ENCODE measurements at regions not wholly inside any gene's neighbourhood (a gene's known extent, or its start where the extent isn't known, plus 50 kb on each side); places are given as distances from the start of the nearest gene placed in this dataset.

DNA sequence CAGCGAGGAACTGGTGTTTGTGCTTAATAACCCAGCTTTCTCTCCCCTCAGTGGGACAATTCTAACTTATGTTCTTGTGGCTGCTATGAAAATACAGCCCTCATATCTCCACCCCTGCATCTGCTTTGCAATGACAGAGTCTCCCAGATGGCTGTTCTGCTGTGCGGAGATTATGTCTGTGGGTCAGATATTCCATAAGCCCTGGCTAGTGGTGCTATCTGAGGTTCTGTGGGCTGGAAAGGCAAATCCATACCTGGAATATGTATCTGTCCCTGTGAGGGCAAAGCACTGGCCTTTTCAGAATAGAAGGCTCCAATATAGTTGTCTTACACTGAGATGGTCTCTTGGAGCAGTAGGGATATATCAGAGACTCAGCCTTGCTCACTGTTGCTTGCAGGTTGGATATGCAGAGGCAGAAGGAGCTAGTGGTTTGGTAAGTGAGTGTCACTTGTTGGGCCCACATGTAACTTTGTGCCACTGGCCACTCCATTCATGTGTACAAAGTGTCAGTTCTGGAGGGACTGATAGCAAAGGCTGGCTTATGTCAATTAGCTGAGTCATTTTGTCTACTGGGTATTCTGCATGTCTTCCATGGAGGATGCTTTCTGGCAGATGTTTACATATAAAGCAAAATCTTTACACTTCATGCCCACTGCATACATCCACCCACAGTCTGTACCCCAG, 246.6 kb downstream of the FAM76B start:
- Histone ChIP-seq H3K4me3 (no peak overlapping the region), H3K4me1 (peaks cover 5% of the 10 kb centered on the region), H3K27ac (no peak overlapping the region), H3K27me3 (no peaks in the 10 kb centered on the region), H3K9ac (no peak overlapping the region), H3K4me2 (no peak overlapping the region), H3K36me3 (no peaks in the 10 kb centered on the region), H4K20me1 (no peaks in the 10 kb centered on the region), H3K9me3 (no peaks in the 10 kb centered on the region)
- no peak for TF ChIP-seq Cebpa-rat (IDR thresholded peaks at IDR 0.05)

DNA sequence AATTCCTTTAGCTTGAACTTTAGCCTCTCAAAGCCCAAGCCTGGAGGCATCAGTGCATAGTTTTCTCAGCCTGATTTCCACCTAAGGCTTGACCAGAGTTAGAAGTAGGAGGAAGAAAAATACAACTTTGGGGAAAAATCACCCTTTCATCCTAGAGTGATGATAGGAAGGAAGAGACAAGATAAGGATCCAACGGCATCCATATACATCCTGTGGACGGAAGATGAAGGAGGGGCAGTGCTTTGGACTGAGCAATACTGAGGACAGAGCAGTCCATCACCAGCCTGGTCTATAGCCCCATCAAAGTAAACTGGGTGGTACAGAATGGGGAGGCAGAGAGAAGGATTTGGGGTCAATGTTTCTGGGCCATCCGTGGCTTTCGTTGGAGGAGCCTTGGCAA, 247.9 kb downstream of the FAM76B start:
- Histone ChIP-seq H3K4me3 (no peak overlapping the region), H4K20me1 (no peaks in the 10 kb centered on the region), H3K36me3 (no peaks in the 10 kb centered on the region), H3K27ac (no peak overlapping the region), H3K9me3 (no peaks in the 10 kb centered on the region), H3K4me2 (no peak overlapping the region), H3K9ac (no peak overlapping the region), H3K27me3 (no peaks in the 10 kb centered on the region), H3K4me1 (peaks cover 5% of the 10 kb centered on the region)
- no peak for TF ChIP-seq Cebpa-rat (IDR thresholded peaks at IDR 0.05)

DNA sequence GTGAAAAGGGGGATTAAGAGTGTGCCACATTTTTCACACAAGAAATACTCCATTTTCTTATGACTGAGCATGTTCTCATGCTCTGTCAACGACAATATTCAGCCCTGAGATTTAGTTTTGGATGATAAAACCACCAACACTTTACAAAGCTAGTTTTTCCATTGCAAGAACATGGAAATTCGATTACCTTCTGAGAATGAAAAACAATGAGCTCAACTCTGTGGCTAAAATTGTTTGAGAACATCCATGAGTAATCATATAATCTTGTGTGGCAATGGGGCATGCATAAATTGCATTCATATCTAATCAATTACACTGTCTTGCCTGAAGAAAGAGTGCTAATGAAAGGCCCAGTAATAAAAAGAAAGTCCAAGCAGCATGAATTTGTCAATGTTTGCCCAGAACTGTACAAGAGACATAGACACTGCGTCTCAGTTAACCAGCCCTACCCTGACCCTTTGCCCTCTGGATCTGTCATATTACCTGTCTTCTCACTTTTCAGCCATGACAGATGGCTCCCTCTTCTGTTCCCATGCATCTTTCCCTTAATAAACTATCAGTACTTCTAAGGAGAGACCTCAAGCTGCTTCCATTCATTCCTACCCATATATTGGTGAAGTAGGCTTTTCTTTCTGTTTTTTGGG, 253.4 kb downstream of the FAM76B start:
- Histone ChIP-seq H3K4me2 (no peak overlapping the region), H4K20me1 (no peaks in the 10 kb centered on the region), H3K9me3 (peaks cover 15% of the 10 kb centered on the region), H3K4me3 (no peak overlapping the region), H3K4me1 (no peaks in the 10 kb centered on the region), H3K27ac (no peak overlapping the region), H3K36me3 (no peaks in the 10 kb centered on the region), H3K27me3 (no peaks in the 10 kb centered on the region), H3K9ac (no peak overlapping the region)
- no peak for TF ChIP-seq Cebpa-rat (IDR thresholded peaks at IDR 0.05)

DNA sequence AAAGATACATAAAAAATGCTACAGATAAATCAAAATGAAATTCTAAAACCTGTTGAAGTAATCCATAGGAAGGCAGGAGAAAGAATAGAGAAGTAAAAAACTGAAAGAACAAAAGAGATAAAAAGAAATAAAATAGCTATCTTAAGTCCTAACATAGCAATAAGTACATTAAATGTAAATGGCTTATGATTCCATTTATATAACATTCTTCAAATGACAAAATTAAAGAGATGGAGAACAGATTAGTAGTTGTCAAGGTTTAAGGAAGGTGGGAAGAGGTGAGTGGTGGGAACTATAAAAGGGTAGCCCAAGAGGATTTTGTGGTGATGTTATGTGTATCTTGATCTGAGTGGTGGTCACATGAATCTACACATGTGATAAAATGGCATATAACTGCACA, 254.8 kb downstream of the FAM76B start:
- Histone ChIP-seq H3K36me3 (no peaks in the 10 kb centered on the region), H3K27me3 (no peaks in the 10 kb centered on the region), H3K27ac (no peak overlapping the region), H3K4me1 (no peaks in the 10 kb centered on the region), H4K20me1 (no peaks in the 10 kb centered on the region), H3K4me2 (no peak overlapping the region), H3K9ac (no peak overlapping the region), H3K4me3 (no peak overlapping the region), H3K9me3 (peaks cover 15% of the 10 kb centered on the region)
- no peak for TF ChIP-seq Cebpa-rat (IDR thresholded peaks at IDR 0.05)

DNA sequence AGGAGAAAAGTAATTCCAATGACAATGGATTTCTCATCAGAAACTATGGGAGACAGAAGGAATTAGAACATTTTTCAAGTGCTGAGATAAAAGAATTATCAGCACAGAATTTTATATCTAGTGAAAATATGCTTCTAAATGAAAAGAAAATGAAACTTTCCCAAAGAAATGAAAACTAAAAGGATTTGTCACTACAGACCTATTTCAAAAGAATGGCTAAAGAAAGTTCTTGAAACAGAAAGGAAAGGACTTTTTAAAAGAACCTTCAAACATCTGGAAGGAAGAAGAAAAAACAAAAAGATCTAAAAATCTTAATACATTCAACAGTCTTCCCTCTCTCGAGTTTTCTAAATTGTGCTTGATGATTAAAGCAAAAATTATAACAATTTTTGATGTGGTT, 255.4 kb downstream of the FAM76B start:
- no peaks in the 10 kb centered on the region for H3K27me3 ChIP-seq
- H3K36me3 ChIP-seq = no peaks in the 10 kb centered on the region
- no peaks in the 10 kb centered on the region for H3K4me1 ChIP-seq
- H3K9me3 ChIP-seq = peaks cover 15% of the 10 kb centered on the region
- H3K27ac ChIP-seq = no peak overlapping the region
- no peak overlapping the region for H3K4me3 ChIP-seq
- no peak for TF ChIP-seq Cebpa-rat (IDR thresholded peaks at IDR 0.05)
- H4K20me1 ChIP-seq = no peaks in the 10 kb centered on the region
- no peak overlapping the region for H3K9ac ChIP-seq
- no peak overlapping the region for H3K4me2 ChIP-seq

DNA sequence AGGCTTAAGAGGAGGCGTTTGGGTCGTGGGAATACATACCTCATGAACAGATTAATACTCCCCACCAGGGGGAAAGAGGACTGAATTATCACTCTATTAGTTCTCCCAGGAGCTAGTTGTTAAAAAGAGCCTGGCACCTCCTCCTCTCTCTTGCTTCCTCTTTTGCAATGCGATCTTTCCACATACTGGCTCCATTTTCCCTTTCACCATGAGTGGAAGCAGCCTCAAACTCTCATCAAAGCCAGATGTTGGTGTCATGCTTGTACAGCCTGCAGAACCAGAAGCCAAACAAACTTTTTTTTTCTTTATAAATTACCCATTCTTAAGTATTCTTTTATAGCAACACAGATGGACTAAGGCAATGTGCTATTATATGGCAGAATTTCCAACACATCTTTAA, 258.5 kb downstream of the FAM76B start:
- Histone ChIP-seq H3K36me3 (no peaks in the 10 kb centered on the region), H3K4me3 (no peak overlapping the region), H3K9me3 (peaks cover 15% of the 10 kb centered on the region), H3K4me2 (no peak overlapping the region), H3K9ac (no peak overlapping the region), H4K20me1 (no peaks in the 10 kb centered on the region), H3K4me1 (no peaks in the 10 kb centered on the region), H3K27ac (no peak overlapping the region), H3K27me3 (no peaks in the 10 kb centered on the region)
- no peak for TF ChIP-seq Cebpa-rat (IDR thresholded peaks at IDR 0.05)

DNA sequence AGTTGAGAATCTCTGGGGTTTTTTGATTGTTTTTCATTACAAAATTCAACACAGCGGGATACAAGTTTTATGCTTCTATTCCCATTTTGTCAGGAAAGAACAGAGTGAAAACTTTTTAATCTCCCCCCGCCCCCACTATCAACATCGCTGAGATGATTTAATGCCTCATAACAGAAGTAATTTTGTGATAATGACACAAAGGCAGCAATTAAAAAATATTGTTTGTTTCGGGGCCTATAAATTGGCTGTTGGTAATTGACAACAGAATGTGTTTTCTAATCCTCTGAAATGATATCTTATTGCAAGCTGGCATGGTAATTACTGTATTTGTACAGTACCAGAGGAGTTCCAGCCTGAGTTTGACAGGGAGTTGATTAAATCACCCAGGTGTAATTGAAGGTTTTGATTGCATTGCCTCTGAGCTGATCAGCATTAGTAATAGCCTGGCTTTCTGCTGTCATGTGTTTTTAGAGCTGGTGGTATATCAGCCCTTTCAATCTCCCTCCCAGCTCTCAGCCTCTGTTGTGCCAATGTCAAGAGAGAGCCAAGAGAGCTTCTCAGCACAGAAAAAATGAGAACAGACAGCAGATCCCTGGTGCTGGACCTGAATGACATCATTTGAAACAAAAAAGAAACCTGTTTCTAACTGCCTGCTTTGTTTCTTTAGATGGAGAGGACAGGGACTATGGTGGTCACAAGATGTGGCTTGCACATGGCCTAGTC, 265.1 kb downstream of the FAM76B start:
- Histone ChIP-seq H3K9me3 (no peaks in the 10 kb centered on the region), H3K27me3 (no peaks in the 10 kb centered on the region), H3K36me3 (no peaks in the 10 kb centered on the region), H3K4me2 (no peak overlapping the region), H3K27ac (no peak overlapping the region), H3K4me3 (no peak overlapping the region), H4K20me1 (no peaks in the 10 kb centered on the region), H3K9ac (no peak overlapping the region), H3K4me1 (no peaks in the 10 kb centered on the region)
- TF ChIP-seq Cebpa-rat (IDR thresholded peaks at IDR 0.05) = no peak

DNA sequence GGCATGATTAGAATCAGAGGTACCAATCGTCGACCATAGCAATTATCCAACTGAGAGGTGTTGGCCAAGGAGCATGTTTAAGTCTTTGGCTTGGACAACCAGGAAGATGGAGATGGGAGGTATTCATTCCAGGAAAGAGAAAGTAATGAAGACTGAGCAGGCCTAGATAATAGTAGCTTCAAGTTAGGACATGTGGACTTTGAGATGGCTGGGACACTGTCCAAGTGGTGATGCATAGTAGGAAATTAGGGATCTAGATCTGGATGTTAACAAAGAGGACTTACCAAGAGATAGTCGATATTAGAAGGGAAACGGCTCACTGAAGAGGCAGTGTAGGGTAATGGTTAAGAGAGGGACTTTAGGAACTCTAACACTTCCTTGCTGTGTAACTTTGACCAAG, 266.7 kb downstream of the FAM76B start:
- H3K4me1 ChIP-seq = no peaks in the 10 kb centered on the region
- no peak for TF ChIP-seq Cebpa-rat (IDR thresholded peaks at IDR 0.05)
- no peaks in the 10 kb centered on the region for H4K20me1 ChIP-seq
- no peak overlapping the region for H3K27ac ChIP-seq
- no peak overlapping the region for H3K4me3 ChIP-seq
- no peaks in the 10 kb centered on the region for H3K36me3 ChIP-seq
- H3K9me3 ChIP-seq = no peaks in the 10 kb centered on the region
- no peak overlapping the region for H3K4me2 ChIP-seq
- no peak overlapping the region for H3K9ac ChIP-seq
- no peaks in the 10 kb centered on the region for H3K27me3 ChIP-seq

DNA sequence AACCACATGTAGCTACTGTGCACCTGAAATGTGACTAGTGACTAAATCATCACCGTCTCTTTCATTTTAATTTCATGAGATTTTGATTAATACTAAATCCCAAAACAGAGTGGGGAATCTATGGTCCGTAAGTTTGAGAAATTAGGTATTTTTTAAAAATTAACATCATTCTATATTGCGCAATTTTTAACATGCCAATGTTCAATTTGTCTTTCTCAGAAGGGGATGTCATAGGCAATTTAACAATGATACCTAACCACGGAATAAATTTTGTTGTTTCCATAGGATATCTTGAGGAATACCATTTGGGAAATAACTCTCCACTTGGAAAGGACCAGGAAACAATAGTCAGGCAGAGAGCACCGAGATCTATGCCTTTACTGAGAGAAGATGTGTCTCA, 267.7 kb downstream of the FAM76B start:
- Histone ChIP-seq H3K4me1 (no peaks in the 10 kb centered on the region), H3K9ac (no peak overlapping the region), H4K20me1 (no peaks in the 10 kb centered on the region), H3K27me3 (no peaks in the 10 kb centered on the region), H3K4me2 (no peak overlapping the region), H3K9me3 (no peaks in the 10 kb centered on the region), H3K4me3 (no peak overlapping the region), H3K27ac (no peak overlapping the region), H3K36me3 (no peaks in the 10 kb centered on the region)
- peak; percentile 82; the same call in 1 of the 2 replicates for TF ChIP-seq Cebpa-rat (IDR thresholded peaks at IDR 0.05)

DNA sequence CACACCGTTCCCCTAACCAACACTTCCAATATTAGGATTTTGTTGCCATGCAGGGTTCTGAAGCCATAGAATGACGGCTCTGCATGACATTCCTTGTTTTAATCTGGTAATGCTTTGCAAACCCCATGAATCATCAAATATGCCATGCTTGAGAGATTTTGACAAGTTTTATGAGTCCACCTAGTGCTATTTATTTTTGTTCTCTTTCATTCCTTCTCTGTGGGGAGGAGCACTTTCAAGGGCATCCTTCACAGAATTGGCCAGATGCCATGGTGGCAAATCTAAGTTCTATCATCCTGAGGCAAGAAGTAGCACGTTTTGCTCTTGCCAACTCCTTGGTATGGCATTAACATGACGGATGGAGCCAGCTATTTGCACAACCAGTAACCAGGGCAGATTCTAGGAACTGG, 268.4 kb downstream of the FAM76B start:
- H3K36me3 ChIP-seq = no peaks in the 10 kb centered on the region
- no peaks in the 10 kb centered on the region for H3K4me1 ChIP-seq
- no peak overlapping the region for H3K9ac ChIP-seq
- no peaks in the 10 kb centered on the region for H3K27me3 ChIP-seq
- no peak overlapping the region for H3K4me2 ChIP-seq
- no peak overlapping the region for H3K4me3 ChIP-seq
- no peaks in the 10 kb centered on the region for H4K20me1 ChIP-seq
- H3K27ac ChIP-seq = no peak overlapping the region
- no peak for TF ChIP-seq Cebpa-rat (IDR thresholded peaks at IDR 0.05)
- H3K9me3 ChIP-seq = no peaks in the 10 kb centered on the region
